Prostate gland (tissue), 2 donors: ENCODE measurements at regions not wholly inside any gene's neighbourhood (a gene's known extent, or its start where the extent isn't known, plus 50 kb on each side); places are given as distances from the start of the nearest gene placed in this dataset.
"Not testable (repeated sequence)": the region's sequence is repeated elsewhere in the genome, so short reads cannot be mapped to it uniquely, and the experiment has no call there.

Experiments used
- POLR2A ChIP-seq: fragments of 450-650 bp; IDR thresholded peaks from one replicate; pipeline ENCODE4 v1.6.1; 2016; ENCODE audit warnings: antibody characterized with exemption, mild to moderate bottlenecking
- TF ChIP-seq, protein P1 (sequence below), 4 experiments: fragments of 200-600 bp in 2 of 4; fragments of 450-650 bp in 2 of 4; sonication (generic) in 2 of 4; IDR thresholded peaks; 1 replicate in 3 of 4; 2 replicates in 1 of 4; pipeline ENCODE4 v1.5.1; 2016 to 2019; ENCODE audit warnings: antibody characterized with exemption in 4 of 4, mild to moderate bottlenecking in 2 of 4, moderate library complexity in 2 of 4

DNA sequence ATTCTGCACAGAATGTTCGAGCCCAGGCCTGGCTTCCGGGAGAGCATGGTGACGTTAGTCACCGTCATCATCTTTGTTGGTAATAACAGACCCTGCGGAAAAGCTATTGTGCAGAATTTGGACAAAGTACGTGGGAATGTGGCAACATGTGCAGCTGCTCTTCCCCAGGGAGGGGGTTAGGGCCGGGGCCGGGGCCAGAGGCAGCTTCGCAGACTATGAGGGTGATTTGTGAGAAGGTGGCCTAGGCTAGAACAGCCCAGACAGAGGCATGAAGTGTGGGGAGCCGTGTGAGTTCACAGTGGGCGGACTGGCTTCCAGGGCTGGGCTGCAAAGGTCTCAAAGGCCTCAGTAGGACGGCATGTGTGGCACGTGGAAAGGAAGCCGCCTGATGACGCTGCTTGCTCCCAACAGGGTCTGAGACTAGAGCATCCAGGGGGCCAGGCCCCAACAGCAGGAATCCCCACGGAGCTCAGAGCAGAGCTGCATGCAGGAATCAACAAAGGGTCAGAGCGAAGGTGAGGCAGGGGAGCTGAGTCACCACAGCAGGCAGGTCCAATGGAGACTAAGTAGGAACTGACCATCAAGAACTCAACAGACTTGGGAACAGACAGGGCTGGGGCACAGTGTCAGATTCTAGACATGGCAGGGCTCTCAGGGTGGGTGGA is 109.2 kb downstream of the NPIPB11 start:
- TF ChIP-seq POLR2A, result not testable (repeated sequence)
- TF ChIP-seq, protein P1, sequence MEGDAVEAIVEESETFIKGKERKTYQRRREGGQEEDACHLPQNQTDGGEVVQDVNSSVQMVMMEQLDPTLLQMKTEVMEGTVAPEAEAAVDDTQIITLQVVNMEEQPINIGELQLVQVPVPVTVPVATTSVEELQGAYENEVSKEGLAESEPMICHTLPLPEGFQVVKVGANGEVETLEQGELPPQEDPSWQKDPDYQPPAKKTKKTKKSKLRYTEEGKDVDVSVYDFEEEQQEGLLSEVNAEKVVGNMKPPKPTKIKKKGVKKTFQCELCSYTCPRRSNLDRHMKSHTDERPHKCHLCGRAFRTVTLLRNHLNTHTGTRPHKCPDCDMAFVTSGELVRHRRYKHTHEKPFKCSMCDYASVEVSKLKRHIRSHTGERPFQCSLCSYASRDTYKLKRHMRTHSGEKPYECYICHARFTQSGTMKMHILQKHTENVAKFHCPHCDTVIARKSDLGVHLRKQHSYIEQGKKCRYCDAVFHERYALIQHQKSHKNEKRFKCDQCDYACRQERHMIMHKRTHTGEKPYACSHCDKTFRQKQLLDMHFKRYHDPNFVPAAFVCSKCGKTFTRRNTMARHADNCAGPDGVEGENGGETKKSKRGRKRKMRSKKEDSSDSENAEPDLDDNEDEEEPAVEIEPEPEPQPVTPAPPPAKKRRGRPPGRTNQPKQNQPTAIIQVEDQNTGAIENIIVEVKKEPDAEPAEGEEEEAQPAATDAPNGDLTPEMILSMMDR (IDR thresholded peaks at IDR 0.05), result not testable (repeated sequence)
